Sigmoid colon (tissue), 6 donors: ENCODE measurements at regions not wholly inside any gene's neighbourhood (a gene's known extent, or its start where the extent isn't known, plus 50 kb on each side); places are given as distances from the start of the nearest gene placed in this dataset.

Source experiments
- DNase-seq: peaks from one replicate; pipeline ENCODE4 v3.0.0-alpha.2; 2019
- H3K27ac ChIP-seq, 4 donors: fragments of 200-600 bp; sonication (generic); one replicate each; pipeline ENCODE4 v1.5.1; 2016 to 2019; ENCODE audit warnings: mild to moderate bottlenecking in 1 of 4
- H3K27me3 ChIP-seq, 3 donors: fragments of 200-600 bp; sonication (generic); one replicate each; pipeline ENCODE4 v1.5.1; 2019; ENCODE audit warnings: mild to moderate bottlenecking in 1 of 3
- H3K36me3 ChIP-seq, 4 donors: fragments of 200-600 bp; sonication (generic); one replicate each; pipeline ENCODE4 v1.5.1; 2016 to 2019
- H3K4me1 ChIP-seq, 4 donors: fragments of 200-600 bp; sonication (generic); one replicate each; pipeline ENCODE4 v1.5.1; 2017 to 2019
- H3K4me3 ChIP-seq, 4 donors: fragments of 200-600 bp; sonication (generic); one replicate each; pipeline ENCODE4 v1.5.1; 2017 to 2019; ENCODE audit warnings: mild to moderate bottlenecking in 2 of 4, moderate library complexity in 1 of 4
- H3K9me3 ChIP-seq, 4 donors: fragments of 200-600 bp in 3 of 4; sonication (generic) in 3 of 4; one replicate each; pipeline versions ENCODE4 v1.5.1 to v1.6.1; 2013 to 2019
- EP300 ChIP-seq, 4 donors: sonication (generic); formaldehyde crosslinking; IDR thresholded peaks; one replicate each; pipeline ENCODE4 v1.6.1; 2017; ENCODE audit warnings: antibody characterized with exemption in 4 of 4
- POLR2A ChIP-seq, 2 donors: fragments of 450-650 bp; IDR thresholded peaks; one replicate each; pipeline ENCODE4 v1.6.1; 2016; ENCODE audit warnings: antibody characterized with exemption in 2 of 2, mild to moderate bottlenecking in 2 of 2, moderate library complexity in 2 of 2
- POLR2AphosphoS5 ChIP-seq, 4 donors: sonication (generic); formaldehyde crosslinking; IDR thresholded peaks; one replicate each; pipeline ENCODE4 v1.6.1; 2017; ENCODE audit warnings: antibody characterized with exemption in 4 of 4
- WGBS, 2 donors: extraction: QIAGEN DNeasy Blood & Tissue Kit; methylation state at CpG; one replicate each; pipeline ENCODE4 v1.1.7; 2013; 5-methylcytosine and 5-hydroxymethylcytosine counted together
- intact Hi-C: fragments of 100-400 bp; cut with DNase I; formaldehyde crosslinking; loops from one replicate; pipeline ENCODE4 v1.15.1; 2023
- TF ChIP-seq, protein P1 (sequence below), 4 experiments: fragments of 450-650 bp in 3 of 4; fragments of 200-600 bp in 1 of 4; IDR thresholded peaks; one replicate each; pipeline ENCODE4 v1.5.1; 2016 to 2019; ENCODE audit warnings: antibody characterized with exemption in 4 of 4, mild to moderate bottlenecking in 3 of 4, moderate library complexity in 2 of 4
- donor health status: healthy with polysubstance abuse.
- donor health status: healthy.

DNA sequence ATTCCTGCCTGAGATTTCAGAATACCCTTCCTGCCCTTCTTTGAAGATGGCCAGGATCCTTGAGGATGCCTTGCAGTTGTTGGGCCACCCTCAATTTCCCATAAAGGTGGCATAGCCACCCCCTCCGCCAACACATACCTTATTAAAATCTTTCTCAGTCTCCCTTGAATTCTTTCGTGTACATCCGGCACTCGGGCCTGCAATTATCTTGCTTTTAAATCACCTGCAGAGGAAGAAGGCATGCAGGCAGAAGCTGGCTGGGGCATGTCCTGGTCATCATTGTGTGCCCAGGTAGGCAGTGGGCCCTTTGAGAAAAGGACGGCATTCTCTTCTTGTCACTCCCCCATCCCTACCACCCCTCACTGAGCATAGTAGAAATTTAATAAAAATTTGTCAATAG is 189.5 kb upstream of the LYZL1 start:
- Histone ChIP-seq H3K4me1 (no peaks in the 10 kb centered on the region), H3K36me3 (no peaks in the 10 kb centered on the region), H3K27ac (no peak overlapping the region), H3K9me3 (peaks cover 0 to 2% (median 0%) of the 10 kb centered on the region in 4 donors), H3K4me3 (no peak overlapping the region), H3K27me3 (no peaks in the 10 kb centered on the region)
- DNase-seq: no peak
- WGBS, 2 donors: 84 to 90% methylated on average over 5 of the region's 5 CpGs
- TF ChIP-seq POLR2A (IDR thresholded peaks at IDR 0.05) (no peak), POLR2AphosphoS5 (IDR thresholded peaks at IDR 0.05) (no peak), EP300 (IDR thresholded peaks at IDR 0.05) (no peak)
- TF ChIP-seq, protein P1, sequence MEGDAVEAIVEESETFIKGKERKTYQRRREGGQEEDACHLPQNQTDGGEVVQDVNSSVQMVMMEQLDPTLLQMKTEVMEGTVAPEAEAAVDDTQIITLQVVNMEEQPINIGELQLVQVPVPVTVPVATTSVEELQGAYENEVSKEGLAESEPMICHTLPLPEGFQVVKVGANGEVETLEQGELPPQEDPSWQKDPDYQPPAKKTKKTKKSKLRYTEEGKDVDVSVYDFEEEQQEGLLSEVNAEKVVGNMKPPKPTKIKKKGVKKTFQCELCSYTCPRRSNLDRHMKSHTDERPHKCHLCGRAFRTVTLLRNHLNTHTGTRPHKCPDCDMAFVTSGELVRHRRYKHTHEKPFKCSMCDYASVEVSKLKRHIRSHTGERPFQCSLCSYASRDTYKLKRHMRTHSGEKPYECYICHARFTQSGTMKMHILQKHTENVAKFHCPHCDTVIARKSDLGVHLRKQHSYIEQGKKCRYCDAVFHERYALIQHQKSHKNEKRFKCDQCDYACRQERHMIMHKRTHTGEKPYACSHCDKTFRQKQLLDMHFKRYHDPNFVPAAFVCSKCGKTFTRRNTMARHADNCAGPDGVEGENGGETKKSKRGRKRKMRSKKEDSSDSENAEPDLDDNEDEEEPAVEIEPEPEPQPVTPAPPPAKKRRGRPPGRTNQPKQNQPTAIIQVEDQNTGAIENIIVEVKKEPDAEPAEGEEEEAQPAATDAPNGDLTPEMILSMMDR (IDR thresholded peaks at IDR 0.05): no peak
- intact Hi-C loops: no loop called here

DNA sequence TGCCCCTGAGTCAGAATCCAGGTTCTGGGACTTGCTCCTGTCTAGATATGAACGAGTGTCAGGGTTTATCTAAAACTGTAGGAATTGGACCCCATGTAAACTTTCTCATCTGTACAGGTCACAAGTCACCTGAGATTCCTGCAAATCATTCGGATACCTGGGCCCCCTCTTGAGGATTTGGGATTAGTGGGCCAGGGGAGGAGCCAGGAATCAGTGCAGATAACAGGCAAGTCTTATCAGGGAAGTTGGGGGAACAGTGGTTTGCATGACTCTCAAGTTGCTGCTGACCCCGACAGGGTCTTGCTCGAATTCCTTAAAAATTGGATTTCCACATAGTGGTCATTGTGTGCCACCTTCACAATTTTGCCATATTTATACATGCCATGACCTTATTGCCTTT is 188.4 kb upstream of the LYZL1 start:
- Histone ChIP-seq H3K9me3 (peaks cover 0 to 2% (median 0%) of the 10 kb centered on the region in 4 donors), H3K36me3 (no peaks in the 10 kb centered on the region), H3K4me3 (no peak overlapping the region), H3K27me3 (no peaks in the 10 kb centered on the region), H3K4me1 (no peaks in the 10 kb centered on the region), H3K27ac (no peak overlapping the region)
- intact Hi-C loops: no loop called here
- DNase-seq: no peak
- 85 to 86% methylated on average over 4 of the region's 4 CpGs for WGBS, 2 donors
- TF ChIP-seq, protein P1 (IDR thresholded peaks at IDR 0.05): no peak
- TF ChIP-seq EP300 (IDR thresholded peaks at IDR 0.05): no peak
- TF ChIP-seq POLR2A (IDR thresholded peaks at IDR 0.05): no peak
- TF ChIP-seq POLR2AphosphoS5 (IDR thresholded peaks at IDR 0.05): no peak

DNA sequence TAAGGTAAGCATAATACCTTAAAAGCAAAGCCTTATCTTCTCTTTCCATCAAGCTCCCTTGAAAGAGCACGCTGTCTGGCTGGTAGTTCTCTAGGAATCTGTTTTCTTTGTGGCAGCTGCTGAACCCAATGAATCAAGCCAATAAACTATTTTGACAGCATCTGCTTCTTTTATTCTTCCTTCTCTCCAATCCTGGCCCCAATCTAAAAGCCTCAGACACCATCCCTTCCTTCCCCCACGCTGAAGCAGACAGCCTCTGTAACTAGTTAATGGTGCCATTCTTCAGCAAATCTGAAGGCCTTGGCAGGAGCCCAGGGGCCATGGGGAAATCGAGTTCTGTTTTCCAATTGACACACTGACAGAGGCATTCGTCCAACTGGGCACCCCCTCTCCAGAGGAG is 186.6 kb upstream of the LYZL1 start:
- Histone ChIP-seq H3K9me3 (peaks cover 0 to 2% (median 0%) of the 10 kb centered on the region in 4 donors), H3K27ac (no peak overlapping the region), H3K4me3 (no peak overlapping the region), H3K4me1 (no peaks in the 10 kb centered on the region), H3K27me3 (no peaks in the 10 kb centered on the region), H3K36me3 (no peaks in the 10 kb centered on the region)
- TF ChIP-seq POLR2A (IDR thresholded peaks at IDR 0.05) (no peak), POLR2AphosphoS5 (IDR thresholded peaks at IDR 0.05) (no peak), EP300 (IDR thresholded peaks at IDR 0.05) (no peak)
- TF ChIP-seq, protein P1 (IDR thresholded peaks at IDR 0.05): no peak
- WGBS, 2 donors: 30 to 49% methylated on average over 4 of the region's 4 CpGs
- intact Hi-C loops: no loop called here
- no peak for DNase-seq

DNA sequence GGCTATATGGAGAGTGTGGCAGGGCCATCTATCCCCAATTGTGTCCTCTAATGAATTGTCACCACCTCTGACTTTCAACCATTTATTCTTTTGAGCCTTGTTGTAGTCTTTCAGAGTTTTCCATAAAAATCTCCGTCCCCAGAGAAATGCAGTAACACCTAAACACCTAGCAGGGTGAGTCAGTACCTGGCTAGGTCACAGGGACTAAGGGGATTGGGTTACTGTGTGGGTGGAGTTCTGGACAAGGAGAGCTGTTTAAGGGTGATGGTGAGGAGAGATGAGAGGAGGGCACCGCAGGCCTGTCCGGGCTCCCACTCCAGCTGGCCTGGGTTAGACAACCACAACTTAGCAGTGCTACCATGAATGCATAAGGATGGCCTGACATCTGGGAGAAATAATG is 186.2 kb upstream of the LYZL1 start:
- no peaks in the 10 kb centered on the region for H3K4me1 ChIP-seq
- no peak overlapping the region for H3K27ac ChIP-seq
- no peaks in the 10 kb centered on the region for H3K36me3 ChIP-seq
- peaks cover 0 to 2% (median 0%) of the 10 kb centered on the region in 4 donors for H3K9me3 ChIP-seq
- DNase-seq: no peak
- TF ChIP-seq, protein P1 (IDR thresholded peaks at IDR 0.05): no peak
- TF ChIP-seq POLR2AphosphoS5 (IDR thresholded peaks at IDR 0.05) (no peak), EP300 (IDR thresholded peaks at IDR 0.05) (no peak), POLR2A (IDR thresholded peaks at IDR 0.05) (no peak)
- intact Hi-C loops: no loop called here
- H3K4me3 ChIP-seq: no peak overlapping the region
- 73 to 78% methylated on average over 3 of the region's 3 CpGs for WGBS, 2 donors
- H3K27me3 ChIP-seq: no peaks in the 10 kb centered on the region

DNA sequence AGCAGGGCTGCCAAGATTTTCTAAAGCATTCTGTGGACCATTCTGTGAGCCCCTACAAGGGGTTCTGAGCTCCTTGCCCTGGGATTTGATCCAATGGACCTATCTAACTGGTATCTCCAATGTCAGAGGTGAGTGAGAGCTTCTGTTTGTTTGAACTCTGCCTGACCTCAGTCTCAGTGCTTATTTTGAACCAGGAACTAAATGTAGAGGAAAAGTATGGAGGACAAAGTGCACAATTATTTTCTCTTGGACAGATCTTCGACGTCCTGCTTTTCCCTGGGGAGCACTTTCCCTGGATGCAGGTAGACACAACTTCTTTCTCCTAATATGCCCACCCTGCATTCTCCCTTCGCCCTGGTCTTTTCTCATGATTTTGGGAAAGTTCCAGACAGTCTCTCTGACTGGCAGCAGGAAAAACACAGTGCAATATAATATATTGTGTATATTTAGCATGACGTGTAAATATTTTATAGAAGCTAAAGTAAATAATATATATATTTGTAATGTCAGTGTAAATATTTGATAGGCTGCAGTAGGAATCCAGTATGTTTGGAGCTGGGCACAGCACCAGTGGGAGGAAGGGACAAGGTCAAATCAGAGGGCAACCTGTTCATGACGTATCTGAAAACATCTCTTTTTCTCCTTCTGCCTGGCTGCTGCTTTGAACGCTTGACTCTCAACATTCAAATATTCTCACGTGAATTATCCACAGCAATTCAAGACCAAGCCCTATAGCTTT is 184.0 kb upstream of the LYZL1 start:
- H3K36me3 ChIP-seq: no peaks in the 10 kb centered on the region
- no peak for DNase-seq
- 14 to 57% methylated on average over 7 of the region's 7 CpGs for WGBS, 2 donors
- no peaks in the 10 kb centered on the region for H3K4me1 ChIP-seq
- no peak overlapping the region for H3K27ac ChIP-seq
- no peaks in the 10 kb centered on the region for H3K27me3 ChIP-seq
- intact Hi-C loops: no loop called here
- no peaks in the 10 kb centered on the region for H3K9me3 ChIP-seq
- H3K4me3 ChIP-seq: no peak overlapping the region
- TF ChIP-seq POLR2AphosphoS5 (IDR thresholded peaks at IDR 0.05) (no peak), POLR2A (IDR thresholded peaks at IDR 0.05) (no peak), EP300 (IDR thresholded peaks at IDR 0.05) (no peak)
- TF ChIP-seq, protein P1 (IDR thresholded peaks at IDR 0.05): no peak
